Natural killer cell (primary cell): ENCODE measurements at regions not wholly inside any gene's neighbourhood (a gene's known extent, or its start where the extent isn't known, plus 50 kb on each side); places are given as distances from the start of the nearest gene placed in this dataset.

Experiments used
- ATAC-seq, 3 donors: fragments of 150-1000 bp in 2 of 3; fragments of 200-7000 bp in 1 of 3; cut with Tn5 transposase; 1 replicate in 1 of 3; 2 replicates in 2 of 3; pipeline ENCODE4 v1.10.0; 2021; ENCODE audit warnings: mild to moderate bottlenecking in 2 of 3, moderate library complexity in 2 of 3
- DNase-seq, 2 donors: peaks; one replicate each; pipeline versions ENCODE4 v3.0.0 to v3.0.0-alpha.2; 2013 to 2021; ENCODE audit warnings: mixed read lengths in 1 of 2
- H3K27ac ChIP-seq: one replicate; pipeline ENCODE4 v1.5.1; 2013; ENCODE audit warnings: mild to moderate bottlenecking, low read length
- H3K27me3 ChIP-seq: one replicate; pipeline ENCODE4 v1.6.1; 2013; ENCODE audit warnings: low read length; ENCODE audit not compliant: control insufficient read depth, insufficient read depth
- H3K36me3 ChIP-seq: one replicate; pipeline ENCODE4 v1.6.1; 2013; ENCODE audit warnings: low read length; ENCODE audit not compliant: control insufficient read depth, insufficient read depth
- H3K4me1 ChIP-seq: one replicate; pipeline ENCODE4 v1.6.1; 2013; ENCODE audit warnings: low read length; ENCODE audit not compliant: control insufficient read depth, insufficient read depth
- H3K4me3 ChIP-seq: one replicate; pipeline ENCODE4 v1.5.1; 2013; ENCODE audit warnings: low read length
- H3K9me3 ChIP-seq: one replicate; pipeline ENCODE4 v1.6.1; 2013; ENCODE audit warnings: low read length; ENCODE audit not compliant: control insufficient read depth, insufficient read depth
- H3K27ac Mint-ChIP-seq, 2 donors: one replicate each; pipeline ENCODE4 v1.8.0; 2022; ENCODE audit warnings: mild to moderate bottlenecking in 2 of 2, mixed read lengths in 2 of 2, moderate library complexity in 1 of 2
- H3K27me3 Mint-ChIP-seq, 2 donors: one replicate each; pipeline ENCODE4 v1.8.0; 2022; ENCODE audit warnings: low read depth in 2 of 2, mixed read lengths in 2 of 2
- H3K36me3 Mint-ChIP-seq: one replicate; pipeline ENCODE4 v1.8.0; 2022; ENCODE audit warnings: mixed read lengths
- H3K4me1 Mint-ChIP-seq, 2 donors: one replicate each; pipeline ENCODE4 v1.8.0; 2022; ENCODE audit warnings: mixed read lengths in 2 of 2
- H3K4me3 Mint-ChIP-seq: one replicate; pipeline ENCODE4 v1.8.0; 2022; ENCODE audit warnings: mild to moderate bottlenecking, moderate library complexity, mixed read lengths
- H3K9me3 Mint-ChIP-seq, 2 donors: one replicate each; pipeline ENCODE4 v1.8.0; 2022; ENCODE audit warnings: mixed read lengths in 2 of 2
- WGBS: methylation state at CpG from one replicate; pipeline ENCODE4 v1.1.7; 2013; ENCODE audit warnings: missing lambda C conversion rate; ENCODE audit not compliant: insufficient coverage; 5-methylcytosine and 5-hydroxymethylcytosine counted together
- intact Hi-C: fragments of 100-400 bp; cut with micrococcal nuclease; formaldehyde crosslinking; loops from one replicate; pipeline ENCODE4 v1.14.2; 2022
- TF ChIP-seq, protein P1 (sequence below): fragments of 200-600 bp; IDR thresholded peaks from one replicate; pipeline ENCODE4 v1.8.0; 2022; ENCODE audit warnings: antibody characterized with exemption

DNA sequence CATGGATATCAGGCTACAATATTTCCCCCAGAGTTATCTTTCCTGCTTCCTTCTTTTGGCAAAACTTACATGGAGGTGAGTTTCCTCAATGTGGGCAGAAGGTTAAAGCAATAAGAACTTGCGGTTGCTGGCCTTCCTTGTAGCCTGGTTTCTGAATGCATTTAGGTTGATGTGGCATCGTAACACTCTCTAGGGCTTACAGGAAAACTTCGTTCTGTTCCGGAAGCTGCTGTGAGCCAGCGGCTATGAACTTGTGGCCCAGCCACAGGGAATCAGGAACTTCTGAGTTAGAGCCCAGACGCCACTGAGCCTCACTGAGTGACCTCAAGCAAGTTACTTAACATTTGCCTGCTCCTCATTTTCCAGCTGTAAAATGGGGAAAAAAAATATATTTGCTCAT is 623.4 kb upstream of the ADAMTS5 start:
- no peak overlapping the region for H3K4me3 Mint-ChIP-seq
- H3K27me3 Mint-ChIP-seq = no peaks in the 10 kb centered on the region
- TF ChIP-seq, protein P1, sequence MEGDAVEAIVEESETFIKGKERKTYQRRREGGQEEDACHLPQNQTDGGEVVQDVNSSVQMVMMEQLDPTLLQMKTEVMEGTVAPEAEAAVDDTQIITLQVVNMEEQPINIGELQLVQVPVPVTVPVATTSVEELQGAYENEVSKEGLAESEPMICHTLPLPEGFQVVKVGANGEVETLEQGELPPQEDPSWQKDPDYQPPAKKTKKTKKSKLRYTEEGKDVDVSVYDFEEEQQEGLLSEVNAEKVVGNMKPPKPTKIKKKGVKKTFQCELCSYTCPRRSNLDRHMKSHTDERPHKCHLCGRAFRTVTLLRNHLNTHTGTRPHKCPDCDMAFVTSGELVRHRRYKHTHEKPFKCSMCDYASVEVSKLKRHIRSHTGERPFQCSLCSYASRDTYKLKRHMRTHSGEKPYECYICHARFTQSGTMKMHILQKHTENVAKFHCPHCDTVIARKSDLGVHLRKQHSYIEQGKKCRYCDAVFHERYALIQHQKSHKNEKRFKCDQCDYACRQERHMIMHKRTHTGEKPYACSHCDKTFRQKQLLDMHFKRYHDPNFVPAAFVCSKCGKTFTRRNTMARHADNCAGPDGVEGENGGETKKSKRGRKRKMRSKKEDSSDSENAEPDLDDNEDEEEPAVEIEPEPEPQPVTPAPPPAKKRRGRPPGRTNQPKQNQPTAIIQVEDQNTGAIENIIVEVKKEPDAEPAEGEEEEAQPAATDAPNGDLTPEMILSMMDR = no peak
- H3K27ac ChIP-seq = no peak overlapping the region
- no peaks in the 10 kb centered on the region for H3K27me3 ChIP-seq
- no peaks in the 10 kb centered on the region for H3K9me3 ChIP-seq
- H3K4me3 ChIP-seq = no peak overlapping the region
- H3K36me3 Mint-ChIP-seq = peaks cover 7% of the 10 kb centered on the region
- no peak for ATAC-seq
- H3K36me3 ChIP-seq = no peaks in the 10 kb centered on the region
- intact Hi-C loops = no loop called here
- DNase-seq = no peak
- peaks cover 5% of the 10 kb centered on the region in 2 donors for H3K9me3 Mint-ChIP-seq
- 70% methylated on average over 6 of the region's 6 CpGs for WGBS
- H3K4me1 ChIP-seq = no peaks in the 10 kb centered on the region
- no peaks in the 10 kb centered on the region for H3K4me1 Mint-ChIP-seq
- no peak overlapping the region for H3K27ac Mint-ChIP-seq

DNA sequence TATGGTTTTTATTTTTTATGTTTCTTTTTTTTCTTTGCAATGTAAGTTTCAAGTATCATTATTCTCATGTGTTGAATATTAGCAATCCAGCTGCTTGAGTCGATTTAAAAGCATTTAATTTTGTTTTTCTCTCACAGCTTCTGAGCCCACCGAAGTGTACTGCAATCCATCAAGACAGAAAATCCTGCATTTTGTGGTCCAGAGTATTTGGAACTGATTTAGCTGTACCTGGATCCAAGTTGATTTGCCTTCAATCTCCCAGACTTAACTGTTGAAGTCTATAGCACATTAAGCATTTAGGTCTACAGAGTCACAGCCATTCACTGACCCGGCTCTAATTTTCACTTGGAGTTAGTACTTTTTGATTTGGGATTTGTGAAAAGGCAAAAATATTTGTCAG is 622.9 kb upstream of the ADAMTS5 start:
- WGBS = 91% methylated on average over 2 of the region's 3 CpGs
- Histone ChIP-seq H3K27ac (no peak overlapping the region), H3K27me3 (no peaks in the 10 kb centered on the region), H3K4me3 (no peak overlapping the region), H3K36me3 (no peaks in the 10 kb centered on the region), H3K9me3 (no peaks in the 10 kb centered on the region), H3K4me1 (no peaks in the 10 kb centered on the region)
- DNase-seq = no peak
- no peak overlapping the region for H3K4me3 Mint-ChIP-seq
- peaks cover 5% of the 10 kb centered on the region in 2 donors for H3K9me3 Mint-ChIP-seq
- H3K27me3 Mint-ChIP-seq = no peaks in the 10 kb centered on the region
- intact Hi-C loops = no loop called here
- TF ChIP-seq, protein P1 = no peak
- H3K36me3 Mint-ChIP-seq = peaks cover 7% of the 10 kb centered on the region
- H3K4me1 Mint-ChIP-seq = no peaks in the 10 kb centered on the region
- no peak for ATAC-seq
- H3K27ac Mint-ChIP-seq = no peak overlapping the region

DNA sequence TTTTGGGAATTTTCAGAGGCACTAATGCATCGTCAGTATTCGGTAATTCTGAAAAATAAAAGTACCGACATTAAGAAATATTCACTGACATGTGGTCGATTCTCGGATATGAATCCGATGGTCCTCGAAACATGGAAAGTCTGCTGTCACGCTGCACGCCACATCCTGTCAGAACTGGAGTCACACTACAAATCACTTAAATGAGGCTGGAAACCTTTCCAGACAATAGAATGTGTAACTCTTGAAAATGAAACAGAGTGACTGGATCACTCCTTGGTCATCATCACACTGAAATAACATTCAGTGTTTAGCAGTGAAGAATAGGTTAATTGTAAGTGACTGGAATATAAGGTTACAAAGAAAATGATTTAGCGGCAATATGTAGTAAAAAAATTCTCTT is 620.1 kb upstream of the ADAMTS5 start:
- Histone ChIP-seq H3K9me3 (no peaks in the 10 kb centered on the region), H3K4me3 (no peak overlapping the region), H3K27me3 (no peaks in the 10 kb centered on the region), H3K27ac (no peak overlapping the region), H3K4me1 (no peaks in the 10 kb centered on the region), H3K36me3 (no peaks in the 10 kb centered on the region)
- Mint-ChIP-seq H3K36me3 (no peaks in the 10 kb centered on the region), H3K4me1 (no peaks in the 10 kb centered on the region), H3K27ac (no peak overlapping the region), H3K4me3 (no peak overlapping the region), H3K9me3 (peaks cover 3% of the 10 kb centered on the region in 2 donors), H3K27me3 (no peaks in the 10 kb centered on the region)
- 95% methylated on average over 9 of the region's 10 CpGs for WGBS
- TF ChIP-seq, protein P1 = no peak
- intact Hi-C loops = no loop called here
- DNase-seq (no peak), ATAC-seq (no peak)

DNA sequence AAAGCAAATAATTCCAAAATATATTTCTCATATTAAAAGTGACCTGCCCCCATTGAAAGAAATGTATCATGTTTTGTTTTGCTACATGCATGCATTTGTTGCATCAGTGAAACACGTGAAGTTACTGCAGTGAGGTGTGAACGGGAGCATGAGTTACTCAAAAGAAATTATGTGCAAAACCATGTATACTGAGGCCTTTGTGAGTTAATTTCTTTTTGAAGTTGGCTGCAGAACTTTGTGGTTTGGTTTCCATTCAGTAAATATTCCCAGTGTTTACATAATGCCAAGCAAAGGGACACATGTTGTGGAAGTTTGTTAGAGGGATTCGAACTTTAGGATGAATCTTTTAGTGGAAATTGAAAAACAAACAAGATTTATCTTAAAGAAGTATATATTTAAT is 619.4 kb upstream of the ADAMTS5 start:
- no peaks in the 10 kb centered on the region for H3K4me1 ChIP-seq
- H3K27ac Mint-ChIP-seq = no peak overlapping the region
- H3K4me3 Mint-ChIP-seq = no peak overlapping the region
- no peaks in the 10 kb centered on the region for H3K27me3 Mint-ChIP-seq
- H3K9me3 Mint-ChIP-seq = peaks cover 3% of the 10 kb centered on the region in 2 donors
- ATAC-seq = no peak
- H3K36me3 ChIP-seq = no peaks in the 10 kb centered on the region
- H3K27me3 ChIP-seq = no peaks in the 10 kb centered on the region
- H3K9me3 ChIP-seq = no peaks in the 10 kb centered on the region
- H3K27ac ChIP-seq = no peak overlapping the region
- intact Hi-C loops = no loop called here
- TF ChIP-seq, protein P1 = no peak
- DNase-seq = no peak
- H3K4me1 Mint-ChIP-seq = no peaks in the 10 kb centered on the region
- no peaks in the 10 kb centered on the region for H3K36me3 Mint-ChIP-seq
- H3K4me3 ChIP-seq = no peak overlapping the region
- 85% methylated on average over 2 of the region's 3 CpGs for WGBS
